ENCODE measurements at regions not wholly inside any gene's neighbourhood (a gene's known extent, or its start where the extent isn't known, plus 50 kb on each side); places are given as distances from the start of the nearest gene placed in this dataset.

- Histone ChIP-seq H3K23ac (ENCODE audit: insufficient read length) (no peak overlapping the region), H2BK12ac (ENCODE audit: low read depth, low read length) (no peak overlapping the region), H3K27me3 (replicated peaks in 1 of 4; ENCODE audit: control insufficient read depth in 3 of 4, extremely low read depth in 1 of 4, insufficient read depth in 3 of 4, low read length in 3 of 4) (peaks cover 0 to 15% (median 11%) of the 10 kb centered on the region in 4 experiments; a peak in 5 of 7 replicates), H3K18ac (ENCODE audit: extremely low read depth, low read length) (no peak overlapping the region), H3K27ac (ENCODE audit: low read depth, low read length) (no peak overlapping the region), H4K5ac (ENCODE audit: insufficient read length, low read depth, low read length) (no peak overlapping the region), H3K79me1 (ENCODE audit: low read depth, low read length) (peaks cover 12% of the 10 kb centered on the region), H4K8ac (ENCODE audit: extremely low read depth, insufficient read depth, low read length) (no peak overlapping the region), H2AFZ (ENCODE audit: low read length) (no peak overlapping the region), H3K79me2 (ENCODE audit: control insufficient read depth in 1 of 2, insufficient read depth in 2 of 2, low read length in 2 of 2) (peaks cover 0 to 29% of the 10 kb centered on the region in 2 experiments; a peak in 2 of 4 replicates), H2BK5ac (ENCODE audit: low read depth, low read length) (no peak overlapping the region), H3K23me2 (ENCODE audit: low read depth, low read length) (peaks cover 22% of the 10 kb centered on the region), H3K4ac (replicated peaks; ENCODE audit: insufficient read length, low read depth, low read length) (no peak overlapping the region), H2BK120ac (replicated peaks; ENCODE audit: low read depth, low read length) (no peak overlapping the region), H3K4me2 (ENCODE audit: insufficient read depth in 1 of 2, low read depth in 2 of 2, low read length in 2 of 2) (no peak overlapping the region), H3K56ac (replicated peaks; ENCODE audit: insufficient read length, low read depth, low read length) (no peak overlapping the region), H3K36me3 (ENCODE audit: control insufficient read depth in 2 of 4, insufficient read depth in 4 of 4, low read length in 3 of 4) (no peaks in the 10 kb centered on the region), H3K4me1 (replicated peaks in 1 of 4; ENCODE audit: control insufficient read depth in 3 of 4, insufficient read depth in 4 of 4, low read length in 3 of 4) (peaks cover 10 to 38% (median 28%) of the 10 kb centered on the region in 4 experiments), H3K4me3 (ENCODE audit: extremely low read depth in 1 of 4, insufficient read depth in 2 of 4, low read depth in 3 of 4, low read length in 4 of 4) (no peak overlapping the region), H2AK5ac (ENCODE audit: low read depth, low read length) (no peak overlapping the region), H4K20me1 (replicated peaks in 1 of 2; ENCODE audit: control insufficient read depth in 1 of 2, insufficient read depth in 2 of 2, low read length in 2 of 2) (peaks cover 8 to 15% of the 10 kb centered on the region in 2 experiments), H4K91ac (replicated peaks; ENCODE audit: insufficient read length, low read length) (no peak overlapping the region), H3K14ac (ENCODE audit: insufficient read length) (no peak overlapping the region), H3K9me3 (ENCODE audit: insufficient read depth in 2 of 2, low read depth in 1 of 2, low read length in 1 of 2) (no peaks in the 10 kb centered on the region), H2BK15ac (ENCODE audit: low read length) (no peak overlapping the region), H3K9ac (replicated peaks in 1 of 4; ENCODE audit: extremely low read depth in 1 of 4, low read depth in 3 of 4, low read length in 3 of 4) (no peak overlapping the region), H2BK20ac (ENCODE audit: low read length) (no peak overlapping the region)
- 86% methylated on average over 5 of the region's 5 CpGs; no CpG with 5 or more reads in 1 of the 2 experiments for WGBS, 2 experiments (ENCODE audit: extremely low coverage in 1 of 2, insufficient coverage in 1 of 2, insufficient read length in 1 of 2, insufficient replicate concordance in 2 of 2, low coverage in 1 of 2, low lambda C conversion rate in 2 of 2, missing lambda C conversion rate in 1 of 2)
- DNase-seq (ENCODE audit: low read depth in 1 of 2, low spot score in 2 of 2) (no peak), FAIRE-seq (no peak)
- POLR2A ChIA-PET (ENCODE audit: partially characterized antibody) = interaction anchor here (1.0 to 1.5 kb wide), 4 partner anchors 9 to 24 kb away, joined by 3 to 5 read pairs (median 4); no protein-coding TSS in a partner anchor
- CTCF ChIA-PET (ENCODE audit: partially characterized antibody) = interaction anchor here (0.7 to 5.3 kb wide), 11 partner anchors 11 to 141 kb away, joined by 3 to 34 read pairs (median 6); no protein-coding TSS in a partner anchor
- TF ChIP-seq TBP (IDR thresholded peaks at IDR 0.05; ENCODE audit: low read depth, low read length) (no peak), NRF1 (IDR thresholded peaks at IDR 0.05; ENCODE audit: low read depth, low read length) (no peak), TCF12 (IDR thresholded peaks at IDR 0.05; ENCODE audit: low read depth, low read length) (no peak)
Measured at GRCh38 chr1:201652181-201652580, 113.3 kb downstream of the NAV1 start.

All from H1 (cell line).